Muscle layer of colon (tissue), 2 donors: ENCODE measurements at regions not wholly inside any gene's neighbourhood (a gene's known extent, or its start where the extent isn't known, plus 50 kb on each side); places are given as distances from the start of the nearest gene placed in this dataset.

ENCODE experiments used
- H3K27ac ChIP-seq: one replicate; pipeline ENCODE4 v1.7.0; 2013; ENCODE audit warnings: low read depth, mild to moderate bottlenecking, low read length, moderate library complexity
- H3K27me3 ChIP-seq, 2 donors: one replicate each; pipeline ENCODE4 v1.7.0; 2013; ENCODE audit warnings: low read length in 2 of 2, mild to moderate bottlenecking in 2 of 2; ENCODE audit not compliant: insufficient read depth in 2 of 2, control insufficient read depth in 1 of 2
- H3K36me3 ChIP-seq: one replicate; pipeline ENCODE4 v1.7.0; 2013; ENCODE audit warnings: mild to moderate bottlenecking, low read length; ENCODE audit not compliant: insufficient read depth
- H3K4me1 ChIP-seq: one replicate; pipeline ENCODE4 v1.7.0; 2013; ENCODE audit warnings: mild to moderate bottlenecking, low read length; ENCODE audit not compliant: insufficient read depth
- H3K4me3 ChIP-seq, 2 donors: one replicate each; pipeline ENCODE4 v1.7.0; 2013; ENCODE audit warnings: low read length in 2 of 2, low read depth in 1 of 2, mild to moderate bottlenecking in 1 of 2, moderate library complexity in 1 of 2
- H3K9ac ChIP-seq: one replicate; pipeline ENCODE4 v1.7.0; 2013; ENCODE audit warnings: low read length
- H3K9me3 ChIP-seq: one replicate; pipeline ENCODE4 v1.7.0; 2013; ENCODE audit warnings: mild to moderate bottlenecking, low read length
- donor health status: abdominal sarcoma.
- donor health status: Adenocarcinoma of cecum.

GRCh38 chr13:34078334-34078999, 260.5 kb downstream of the RFC3 start:
- no peaks in the 10 kb centered on the region for H3K36me3 ChIP-seq
- H3K4me1 ChIP-seq: peaks cover 8% of the 10 kb centered on the region
- no peak overlapping the region for H3K9ac ChIP-seq
- no peaks in the 10 kb centered on the region for H3K9me3 ChIP-seq
- H3K27me3 ChIP-seq: no peaks in the 10 kb centered on the region
- H3K4me3 ChIP-seq: no peak overlapping the region
- no peak overlapping the region for H3K27ac ChIP-seq

- H3K9me3 ChIP-seq: no peaks in the 10 kb centered on the region
- H3K36me3 ChIP-seq: no peaks in the 10 kb centered on the region
- no peak overlapping the region for H3K27ac ChIP-seq
- H3K9ac ChIP-seq: no peak overlapping the region
- H3K27me3 ChIP-seq: no peaks in the 10 kb centered on the region
- no peak overlapping the region for H3K4me3 ChIP-seq
- H3K4me1 ChIP-seq: peaks cover 8% of the 10 kb centered on the region
Measured at GRCh38 chr13:34085204-34085603, 267.3 kb downstream of the RFC3 start.

GRCh38 chr13:34086281-34086680, 268.3 kb downstream of the RFC3 start:
- Histone ChIP-seq H3K4me3 (no peak overlapping the region), H3K9me3 (no peaks in the 10 kb centered on the region), H3K9ac (no peak overlapping the region), H3K4me1 (peaks cover 8% of the 10 kb centered on the region), H3K27me3 (no peaks in the 10 kb centered on the region), H3K27ac (no peak overlapping the region), H3K36me3 (no peaks in the 10 kb centered on the region)

GRCh38 chr13:34087791-34088190, 269.8 kb downstream of the RFC3 start:
- no peaks in the 10 kb centered on the region for H3K9me3 ChIP-seq
- no peaks in the 10 kb centered on the region for H3K27me3 ChIP-seq
- H3K4me1 ChIP-seq: peaks cover 8% of the 10 kb centered on the region
- no peak overlapping the region for H3K4me3 ChIP-seq
- no peaks in the 10 kb centered on the region for H3K36me3 ChIP-seq
- no peak overlapping the region for H3K9ac ChIP-seq
- H3K27ac ChIP-seq: no peak overlapping the region

GRCh38 chr13:34103854-34104253, 285.9 kb downstream of the RFC3 start:
- Histone ChIP-seq H3K4me3 (no peak overlapping the region), H3K36me3 (no peaks in the 10 kb centered on the region), H3K27me3 (no peaks in the 10 kb centered on the region), H3K9me3 (no peaks in the 10 kb centered on the region), H3K4me1 (no peaks in the 10 kb centered on the region), H3K27ac (no peak overlapping the region), H3K9ac (no peak overlapping the region)

GRCh38 chr13:34104853-34105252, 286.9 kb downstream of the RFC3 start:
- H3K9me3 ChIP-seq: no peaks in the 10 kb centered on the region
- no peaks in the 10 kb centered on the region for H3K4me1 ChIP-seq
- no peak overlapping the region for H3K9ac ChIP-seq
- H3K36me3 ChIP-seq: no peaks in the 10 kb centered on the region
- no peaks in the 10 kb centered on the region for H3K27me3 ChIP-seq
- no peak overlapping the region for H3K27ac ChIP-seq
- no peak overlapping the region for H3K4me3 ChIP-seq

- Histone ChIP-seq H3K9ac (no peak overlapping the region), H3K4me1 (no peaks in the 10 kb centered on the region), H3K4me3 (no peak overlapping the region), H3K27me3 (no peaks in the 10 kb centered on the region), H3K27ac (no peak overlapping the region), H3K9me3 (no peaks in the 10 kb centered on the region), H3K36me3 (no peaks in the 10 kb centered on the region)
Measured at GRCh38 chr13:34107806-34108205, 289.9 kb downstream of the RFC3 start.

- Histone ChIP-seq H3K9ac (no peak overlapping the region), H3K4me1 (no peaks in the 10 kb centered on the region), H3K27ac (no peak overlapping the region), H3K27me3 (no peaks in the 10 kb centered on the region), H3K4me3 (no peak overlapping the region), H3K36me3 (no peaks in the 10 kb centered on the region), H3K9me3 (no peaks in the 10 kb centered on the region)
Measured at GRCh38 chr13:34108410-34108809, 290.5 kb downstream of the RFC3 start.

GRCh38 chr13:34114581-34114980, 296.6 kb downstream of the RFC3 start:
- H3K9ac ChIP-seq: no peak overlapping the region
- H3K27ac ChIP-seq: no peak overlapping the region
- no peak overlapping the region for H3K4me3 ChIP-seq
- no peaks in the 10 kb centered on the region for H3K9me3 ChIP-seq
- H3K36me3 ChIP-seq: no peaks in the 10 kb centered on the region
- H3K4me1 ChIP-seq: no peaks in the 10 kb centered on the region
- no peaks in the 10 kb centered on the region for H3K27me3 ChIP-seq

- no peaks in the 10 kb centered on the region for H3K4me1 ChIP-seq
- no peaks in the 10 kb centered on the region for H3K9me3 ChIP-seq
- H3K36me3 ChIP-seq: no peaks in the 10 kb centered on the region
- H3K4me3 ChIP-seq: no peak overlapping the region
- H3K27ac ChIP-seq: no peak overlapping the region
- H3K27me3 ChIP-seq: no peaks in the 10 kb centered on the region
- no peak overlapping the region for H3K9ac ChIP-seq
Measured at GRCh38 chr13:34116651-34117050, 298.7 kb downstream of the RFC3 start.

GRCh38 chr13:34124666-34125306, 306.8 kb downstream of the RFC3 start:
- no peak overlapping the region for H3K4me3 ChIP-seq
- no peaks in the 10 kb centered on the region for H3K4me1 ChIP-seq
- no peaks in the 10 kb centered on the region for H3K27me3 ChIP-seq
- H3K27ac ChIP-seq: no peak overlapping the region
- no peaks in the 10 kb centered on the region for H3K9me3 ChIP-seq
- H3K36me3 ChIP-seq: no peaks in the 10 kb centered on the region
- no peak overlapping the region for H3K9ac ChIP-seq

- no peak overlapping the region for H3K4me3 ChIP-seq
- H3K9ac ChIP-seq: no peak overlapping the region
- no peaks in the 10 kb centered on the region for H3K9me3 ChIP-seq
- no peak overlapping the region for H3K27ac ChIP-seq
- no peaks in the 10 kb centered on the region for H3K27me3 ChIP-seq
- H3K4me1 ChIP-seq: no peaks in the 10 kb centered on the region
- H3K36me3 ChIP-seq: no peaks in the 10 kb centered on the region
Measured at GRCh38 chr13:34127523-34127922, 309.6 kb downstream of the RFC3 start.
